CD4-positive, alpha-beta T cell treated with Interleukin-17A for 4 hours (primary cell): ENCODE measurements at regions not wholly inside any gene's neighbourhood (a gene's known extent, or its start where the extent isn't known, plus 50 kb on each side); places are given as distances from the start of the nearest gene placed in this dataset.
"Not testable (repeated sequence)": the region's sequence is repeated elsewhere in the genome, so short reads cannot be mapped to it uniquely, and the experiment has no call there.

Experiments used
- DNase-seq: peaks from one replicate; pipeline ENCODE4 v3.0.0-alpha.2; 2020; ENCODE audit warnings: mixed read lengths

- DNase-seq, result no peak
Observed at GRCh38 chr6:47407300-47408281, 70.0 kb upstream of the CD2AP start.

DNA sequence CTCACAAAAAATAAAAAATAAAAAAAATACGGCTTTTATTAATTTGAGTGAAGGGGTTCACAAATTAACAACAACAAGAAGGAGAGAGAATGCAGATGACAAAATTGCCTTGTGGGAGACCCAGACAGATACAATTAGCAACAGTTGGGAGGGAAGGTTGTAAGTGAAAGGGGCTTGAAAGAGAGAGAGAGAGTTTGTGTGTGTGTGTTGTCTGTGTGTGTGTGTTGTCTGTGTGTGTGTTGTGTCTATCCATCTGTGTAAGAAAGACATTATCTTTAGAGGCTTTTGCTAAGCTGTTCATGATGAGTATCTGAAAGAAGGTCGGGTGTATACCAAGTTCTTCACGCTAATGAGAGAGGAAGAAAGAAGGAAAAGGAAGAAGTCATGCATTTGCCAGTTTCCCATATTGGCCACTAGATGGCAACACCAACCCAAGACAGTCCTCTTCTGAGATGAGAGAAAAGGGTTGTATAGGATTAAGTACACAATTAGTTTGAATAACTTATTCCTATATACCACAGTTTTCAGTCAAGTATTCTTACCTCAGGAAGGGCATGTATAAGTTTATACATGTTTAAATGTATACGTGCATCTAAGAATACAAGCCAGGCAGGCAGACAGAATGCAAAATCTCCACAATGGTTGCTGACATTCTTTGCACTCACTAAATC lies 63.7 kb upstream of the CD2AP start:
- DNase-seq, result peak; percentile 36

- DNase-seq, result no peak
Observed at GRCh38 chr6:47414423-47415167, 63.0 kb upstream of the CD2AP start.

- DNase-seq, result no peak
Observed at GRCh38 chr6:47416396-47417345, 60.9 kb upstream of the CD2AP start.

GRCh38 chr6:47419621-47420020 lies 58.0 kb upstream of the CD2AP start:
- no peak for DNase-seq

GRCh38 chr6:47420394-47421371 lies 56.9 kb upstream of the CD2AP start:
- DNase-seq, result no peak

DNA sequence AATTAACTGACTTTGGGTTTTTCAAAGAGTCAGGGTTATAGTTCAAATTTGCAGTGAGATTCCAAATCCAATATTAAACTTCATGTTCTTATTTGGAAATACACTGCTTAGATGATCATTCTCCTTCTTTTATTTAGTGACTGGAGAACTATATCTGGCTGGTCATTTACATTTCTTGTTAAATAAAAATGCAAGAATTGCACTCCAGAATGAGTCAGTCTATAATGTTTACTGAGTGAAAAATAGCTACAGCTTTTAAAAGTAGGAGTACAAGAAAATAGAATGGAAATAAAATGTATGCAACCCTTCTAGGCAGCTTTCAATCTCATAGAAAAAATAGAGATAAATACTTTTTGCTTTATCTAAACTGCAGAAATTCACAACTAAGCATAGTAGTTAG lies 54.5 kb upstream of the CD2AP start:
- DNase-seq, result no peak

GRCh38 chr6:47424436-47424836 lies 53.2 kb upstream of the CD2AP start:
- DNase-seq, result no peak

DNA sequence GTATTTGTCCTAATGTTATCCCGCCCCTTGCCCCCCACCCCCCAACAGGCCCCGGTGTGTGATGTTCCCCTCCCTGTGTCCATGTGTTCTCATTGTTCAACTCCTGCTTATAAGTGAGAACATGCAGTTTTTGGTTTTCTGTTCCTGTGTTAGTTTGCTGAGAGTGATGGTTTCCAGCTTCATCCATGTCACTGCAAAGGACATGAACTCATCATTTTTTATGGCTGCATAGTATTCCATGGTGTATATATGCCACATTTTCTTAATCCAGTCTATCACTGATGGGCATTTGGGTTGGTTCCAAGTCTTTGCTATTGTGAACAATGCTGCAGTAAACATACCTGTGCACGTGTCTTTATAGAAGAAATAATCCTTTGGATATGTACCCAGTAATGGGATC lies 51.9 kb upstream of the CD2AP start:
- not testable (repeated sequence) for DNase-seq

DNA sequence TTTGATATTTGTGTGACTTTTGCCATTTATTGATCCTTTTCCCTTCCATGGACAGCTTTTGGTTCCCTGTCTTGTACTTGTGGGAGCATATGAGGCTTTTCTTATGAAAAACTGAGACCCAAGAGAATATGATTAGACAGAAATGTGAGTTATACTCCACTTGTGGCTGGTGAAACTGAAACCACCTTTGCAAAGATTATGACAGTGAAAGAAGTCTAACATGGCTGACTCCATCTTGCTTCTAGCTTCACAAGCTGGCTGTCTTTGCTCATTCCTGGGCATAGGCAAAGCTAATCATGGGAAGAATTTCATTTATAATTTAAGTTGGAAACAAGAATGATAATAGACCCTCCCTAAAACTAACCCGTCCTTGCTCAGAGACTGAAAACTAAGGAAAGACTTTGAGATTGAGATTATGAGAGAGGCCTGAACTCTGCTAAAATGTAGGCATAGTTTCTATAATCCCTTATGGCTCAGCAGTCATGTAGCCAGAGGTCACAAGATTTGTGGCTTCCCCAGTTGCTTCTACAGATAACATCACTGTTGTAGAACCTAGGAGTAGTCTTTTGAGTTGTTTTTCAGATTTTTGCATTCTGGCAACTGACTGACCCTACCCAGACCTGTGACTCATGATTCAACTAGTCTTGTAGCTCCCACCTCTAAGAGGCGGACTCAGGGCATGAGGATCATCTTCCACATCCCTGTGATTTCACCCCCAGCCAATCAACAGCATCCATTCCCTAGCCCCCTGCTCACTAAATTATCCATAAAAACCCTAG lies 50.9 kb upstream of the CD2AP start:
- no peak for DNase-seq

DNA sequence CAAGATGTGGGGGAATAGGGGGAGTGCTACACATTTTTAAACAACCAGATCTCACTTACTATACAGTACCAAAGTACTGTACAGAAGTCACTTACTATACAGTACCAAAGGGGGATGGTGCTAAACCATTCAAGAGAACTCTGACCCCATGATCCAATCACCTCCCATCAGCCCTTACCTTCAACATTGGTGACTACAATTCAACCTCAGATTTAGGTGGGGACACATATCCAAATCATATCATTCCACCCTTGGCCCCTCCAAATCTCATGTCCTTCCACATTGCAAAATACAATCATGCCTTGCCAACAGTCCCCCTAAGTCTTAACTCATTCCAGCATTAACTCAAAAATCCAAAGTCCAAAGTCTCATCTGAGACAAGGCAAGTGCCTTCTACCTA lies 49.9 kb upstream of the CD2AP start:
- DNase-seq, result no peak
